K562 (cell line): ENCODE measurements at regions not wholly inside any gene's neighbourhood (a gene's known extent, or its start where the extent isn't known, plus 50 kb on each side); places are given as distances from the start of the nearest gene placed in this dataset.
A peak's percentile ranks its signal among the peaks of the same experiment; 100 is the strongest.

Experiments used
- ATF1 ChIP-seq, 2 experiments: fragments of 450-650 bp in 1 of 2; IDR thresholded peaks; 2 replicates each; pipeline ENCODE4 v1.6.1; 2016; ENCODE audit warnings: missing compliant biosample characterization in 1 of 2, missing genetic modification characterization in 1 of 2
- DACH1 ChIP-seq: fragments of 450-650 bp; IDR thresholded peaks from 2 replicates; pipeline ENCODE4 v1.6.1; 2018; ENCODE audit not compliant: partially characterized antibody
- ESRRB ChIP-seq: fragments of 250-450 bp; sonication (Bioruptor Pico); IDR thresholded peaks from 2 replicates; pipeline ENCODE4 v1.5.0; 2020; ENCODE audit warnings: mild to moderate bottlenecking, moderate library complexity, borderline replicate concordance
- JUNB ChIP-seq: fragments of 450-650 bp; formaldehyde crosslinking; conservative IDR thresholded peaks from 2 replicates; pipeline ENCODE4 v1.4.0; 2020; ENCODE audit warnings: mild to moderate bottlenecking
- KLF16 ChIP-seq: IDR thresholded peaks from 2 replicates; pipeline ENCODE4 v1.6.1; 2016; ENCODE audit warnings: antibody characterized with exemption
- NFIX ChIP-seq: fragments of 250-450 bp; sonication (Bioruptor Pico); IDR thresholded peaks from 2 replicates; pipeline ENCODE4 v1.4.0; 2020; ENCODE audit warnings: low read depth, mild to moderate bottlenecking, moderate library complexity
- SAP30 ChIP-seq: fragments of 200-600 bp; sonication (generic); IDR thresholded peaks from 2 replicates; pipeline ENCODE4 v1.6.1; 2012; ENCODE audit warnings: borderline replicate concordance, low read depth, mild to moderate bottlenecking, moderate library complexity, low read length, control low read depth, inconsistent platforms; ENCODE audit not compliant: insufficient read depth, poor library complexity, severe bottlenecking
- SMAD2 ChIP-seq: fragments of 150-350 bp; IDR thresholded peaks from 2 replicates; pipeline ENCODE4 v1.6.1; 2014; ENCODE audit warnings: low read depth, mild to moderate bottlenecking, low read length
- ZNF354B ChIP-seq: fragments of 250-450 bp; sonication (Bioruptor Pico); IDR thresholded peaks from 2 replicates; pipeline ENCODE4 v1.4.0; 2020
- TF ChIP-seq, protein P1 (sequence below), 2 experiments: fragments of 450-650 bp in 1 of 2; IDR thresholded peaks; 2 replicates each; pipeline ENCODE4 v1.6.1; 2011 to 2017; ENCODE audit warnings: low read depth in 2 of 2, antibody characterized with exemption in 1 of 2, borderline replicate concordance in 1 of 2, low read length in 1 of 2, mild to moderate bottlenecking in 1 of 2, mixed read lengths in 1 of 2; ENCODE audit not compliant: control insufficient read depth in 1 of 2
- TF ChIP-seq, protein P2 (sequence below): fragments of 450-650 bp; IDR thresholded peaks from 2 replicates; pipeline ENCODE4 v1.7.0; 2016; ENCODE audit warnings: borderline replicate concordance
- TF ChIP-seq, protein P3 (sequence below): fragments of 250-450 bp; sonication (Bioruptor Pico); IDR thresholded peaks from 2 replicates; pipeline ENCODE4 v1.9.0; 2021; ENCODE audit warnings: mild to moderate bottlenecking, inconsistent platforms
- TF ChIP-seq, protein P4 (sequence below), 3 experiments: fragments of 200-800 bp in 1 of 3; fragments of 250-450 bp in 1 of 3; fragments of 450-650 bp in 1 of 3; sonication (Bioruptor Pico) in 1 of 3; sonication (Bioruptor generic) in 1 of 3; formaldehyde crosslinking in 1 of 3; IDR thresholded peaks; 2 replicates each; pipeline versions ENCODE4 v1.6.1 to v1.8.0; 2016 to 2022; ENCODE audit warnings: mild to moderate bottlenecking in 2 of 3, missing genetic modification characterization in 2 of 3, missing compliant biosample characterization in 1 of 3, moderate library complexity in 1 of 3
- TF ChIP-seq, protein P5 (sequence below): IDR thresholded peaks from 2 replicates; pipeline ENCODE4 v1.6.1; 2014; ENCODE audit warnings: antibody characterized with exemption

DNA sequence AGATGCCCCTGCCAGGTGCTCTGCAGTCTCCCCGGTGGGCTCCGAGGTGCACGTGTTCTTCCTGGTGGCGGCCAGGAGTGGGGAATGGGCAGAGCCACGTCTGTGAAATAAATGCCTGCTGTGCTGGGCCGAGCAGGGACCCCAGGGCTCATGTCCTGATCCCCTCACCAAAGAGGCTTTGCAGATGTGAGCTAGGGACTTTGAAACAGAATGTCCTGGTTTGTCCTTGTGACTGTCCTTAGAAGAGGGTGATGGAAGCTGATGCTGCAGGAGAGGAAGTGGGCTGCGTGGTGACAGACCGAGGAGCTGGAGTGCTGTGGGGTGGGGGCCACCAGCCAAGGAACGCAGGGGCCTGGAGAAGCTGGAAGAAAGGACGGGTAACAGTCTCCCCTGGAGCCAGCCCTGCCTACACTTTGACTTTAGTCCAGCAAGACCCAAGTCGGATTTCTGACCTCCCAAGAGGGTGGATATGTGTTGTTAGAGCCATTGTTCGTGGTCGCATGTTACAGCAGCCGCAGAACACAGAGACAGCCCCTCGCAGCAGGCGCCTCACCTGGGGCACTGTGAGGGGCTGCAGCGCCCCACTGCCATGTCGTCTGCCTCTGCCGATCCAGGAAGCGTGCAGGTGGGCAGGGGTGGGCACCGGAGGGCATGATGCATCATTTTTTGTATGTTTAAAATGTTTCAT lies 217.9 kb upstream of the CIBAR2 start (continued):
- TF ChIP-seq, protein P1, sequence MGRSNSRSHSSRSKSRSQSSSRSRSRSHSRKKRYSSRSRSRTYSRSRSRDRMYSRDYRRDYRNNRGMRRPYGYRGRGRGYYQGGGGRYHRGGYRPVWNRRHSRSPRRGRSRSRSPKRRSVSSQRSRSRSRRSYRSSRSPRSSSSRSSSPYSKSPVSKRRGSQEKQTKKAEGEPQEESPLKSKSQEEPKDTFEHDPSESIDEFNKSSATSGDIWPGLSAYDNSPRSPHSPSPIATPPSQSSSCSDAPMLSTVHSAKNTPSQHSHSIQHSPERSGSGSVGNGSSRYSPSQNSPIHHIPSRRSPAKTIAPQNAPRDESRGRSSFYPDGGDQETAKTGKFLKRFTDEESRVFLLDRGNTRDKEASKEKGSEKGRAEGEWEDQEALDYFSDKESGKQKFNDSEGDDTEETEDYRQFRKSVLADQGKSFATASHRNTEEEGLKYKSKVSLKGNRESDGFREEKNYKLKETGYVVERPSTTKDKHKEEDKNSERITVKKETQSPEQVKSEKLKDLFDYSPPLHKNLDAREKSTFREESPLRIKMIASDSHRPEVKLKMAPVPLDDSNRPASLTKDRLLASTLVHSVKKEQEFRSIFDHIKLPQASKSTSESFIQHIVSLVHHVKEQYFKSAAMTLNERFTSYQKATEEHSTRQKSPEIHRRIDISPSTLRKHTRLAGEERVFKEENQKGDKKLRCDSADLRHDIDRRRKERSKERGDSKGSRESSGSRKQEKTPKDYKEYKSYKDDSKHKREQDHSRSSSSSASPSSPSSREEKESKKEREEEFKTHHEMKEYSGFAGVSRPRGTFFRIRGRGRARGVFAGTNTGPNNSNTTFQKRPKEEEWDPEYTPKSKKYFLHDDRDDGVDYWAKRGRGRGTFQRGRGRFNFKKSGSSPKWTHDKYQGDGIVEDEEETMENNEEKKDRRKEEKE (IDR thresholded peaks at IDR 0.05; ENCODE audit: borderline replicate concordance in 1 of 2, control insufficient read depth in 1 of 2, low read depth in 2 of 2, low read length in 1 of 2) = no peak
- TF ChIP-seq NFIX (no peak), ESRRB (CRISPR knock-in tag) (no peak), ZNF354B (CRISPR knock-in tag) (no peak), DACH1 (no peak), SAP30 (no peak), JUNB (no peak), SMAD2 (no peak), ATF1 (CRISPR knock-in tag; IDR thresholded peaks at IDR 0.05) (no peak), ATF1 (tag; IDR thresholded peaks at IDR 0.05) (peak; percentile 29; the same call in 1 of the 2 replicates), KLF16 (no peak)
- TF ChIP-seq, protein P2, sequence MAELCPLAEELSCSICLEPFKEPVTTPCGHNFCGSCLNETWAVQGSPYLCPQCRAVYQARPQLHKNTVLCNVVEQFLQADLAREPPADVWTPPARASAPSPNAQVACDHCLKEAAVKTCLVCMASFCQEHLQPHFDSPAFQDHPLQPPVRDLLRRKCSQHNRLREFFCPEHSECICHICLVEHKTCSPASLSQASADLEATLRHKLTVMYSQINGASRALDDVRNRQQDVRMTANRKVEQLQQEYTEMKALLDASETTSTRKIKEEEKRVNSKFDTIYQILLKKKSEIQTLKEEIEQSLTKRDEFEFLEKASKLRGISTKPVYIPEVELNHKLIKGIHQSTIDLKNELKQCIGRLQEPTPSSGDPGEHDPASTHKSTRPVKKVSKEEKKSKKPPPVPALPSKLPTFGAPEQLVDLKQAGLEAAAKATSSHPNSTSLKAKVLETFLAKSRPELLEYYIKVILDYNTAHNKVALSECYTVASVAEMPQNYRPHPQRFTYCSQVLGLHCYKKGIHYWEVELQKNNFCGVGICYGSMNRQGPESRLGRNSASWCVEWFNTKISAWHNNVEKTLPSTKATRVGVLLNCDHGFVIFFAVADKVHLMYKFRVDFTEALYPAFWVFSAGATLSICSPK = no peak
- TF ChIP-seq, protein P3, sequence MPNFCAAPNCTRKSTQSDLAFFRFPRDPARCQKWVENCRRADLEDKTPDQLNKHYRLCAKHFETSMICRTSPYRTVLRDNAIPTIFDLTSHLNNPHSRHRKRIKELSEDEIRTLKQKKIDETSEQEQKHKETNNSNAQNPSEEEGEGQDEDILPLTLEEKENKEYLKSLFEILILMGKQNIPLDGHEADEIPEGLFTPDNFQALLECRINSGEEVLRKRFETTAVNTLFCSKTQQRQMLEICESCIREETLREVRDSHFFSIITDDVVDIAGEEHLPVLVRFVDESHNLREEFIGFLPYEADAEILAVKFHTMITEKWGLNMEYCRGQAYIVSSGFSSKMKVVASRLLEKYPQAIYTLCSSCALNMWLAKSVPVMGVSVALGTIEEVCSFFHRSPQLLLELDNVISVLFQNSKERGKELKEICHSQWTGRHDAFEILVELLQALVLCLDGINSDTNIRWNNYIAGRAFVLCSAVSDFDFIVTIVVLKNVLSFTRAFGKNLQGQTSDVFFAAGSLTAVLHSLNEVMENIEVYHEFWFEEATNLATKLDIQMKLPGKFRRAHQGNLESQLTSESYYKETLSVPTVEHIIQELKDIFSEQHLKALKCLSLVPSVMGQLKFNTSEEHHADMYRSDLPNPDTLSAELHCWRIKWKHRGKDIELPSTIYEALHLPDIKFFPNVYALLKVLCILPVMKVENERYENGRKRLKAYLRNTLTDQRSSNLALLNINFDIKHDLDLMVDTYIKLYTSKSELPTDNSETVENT (CRISPR knock-in tag) = 0 out of 2 replicates have a peak, but pooled peaks have one; percentile 36
- TF ChIP-seq, protein P4, sequence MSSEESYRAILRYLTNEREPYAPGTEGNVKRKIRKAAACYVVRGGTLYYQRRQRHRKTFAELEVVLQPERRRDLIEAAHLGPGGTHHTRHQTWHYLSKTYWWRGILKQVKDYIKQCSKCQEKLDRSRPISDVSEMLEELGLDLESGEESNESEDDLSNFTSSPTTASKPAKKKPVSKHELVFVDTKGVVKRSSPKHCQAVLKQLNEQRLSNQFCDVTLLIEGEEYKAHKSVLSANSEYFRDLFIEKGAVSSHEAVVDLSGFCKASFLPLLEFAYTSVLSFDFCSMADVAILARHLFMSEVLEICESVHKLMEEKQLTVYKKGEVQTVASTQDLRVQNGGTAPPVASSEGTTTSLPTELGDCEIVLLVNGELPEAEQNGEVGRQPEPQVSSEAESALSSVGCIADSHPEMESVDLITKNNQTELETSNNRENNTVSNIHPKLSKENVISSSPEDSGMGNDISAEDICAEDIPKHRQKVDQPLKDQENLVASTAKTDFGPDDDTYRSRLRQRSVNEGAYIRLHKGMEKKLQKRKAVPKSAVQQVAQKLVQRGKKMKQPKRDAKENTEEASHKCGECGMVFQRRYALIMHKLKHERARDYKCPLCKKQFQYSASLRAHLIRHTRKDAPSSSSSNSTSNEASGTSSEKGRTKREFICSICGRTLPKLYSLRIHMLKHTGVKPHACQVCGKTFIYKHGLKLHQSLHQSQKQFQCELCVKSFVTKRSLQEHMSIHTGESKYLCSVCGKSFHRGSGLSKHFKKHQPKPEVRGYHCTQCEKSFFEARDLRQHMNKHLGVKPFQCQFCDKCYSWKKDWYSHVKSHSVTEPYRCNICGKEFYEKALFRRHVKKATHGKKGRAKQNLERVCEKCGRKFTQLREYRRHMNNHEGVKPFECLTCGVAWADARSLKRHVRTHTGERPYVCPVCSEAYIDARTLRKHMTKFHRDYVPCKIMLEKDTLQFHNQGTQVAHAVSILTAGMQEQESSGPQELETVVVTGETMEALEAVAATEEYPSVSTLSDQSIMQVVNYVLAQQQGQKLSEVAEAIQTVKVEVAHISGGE (CRISPR knock-in tag; IDR thresholded peaks at IDR 0.05) = no peak
- TF ChIP-seq, protein P5, sequence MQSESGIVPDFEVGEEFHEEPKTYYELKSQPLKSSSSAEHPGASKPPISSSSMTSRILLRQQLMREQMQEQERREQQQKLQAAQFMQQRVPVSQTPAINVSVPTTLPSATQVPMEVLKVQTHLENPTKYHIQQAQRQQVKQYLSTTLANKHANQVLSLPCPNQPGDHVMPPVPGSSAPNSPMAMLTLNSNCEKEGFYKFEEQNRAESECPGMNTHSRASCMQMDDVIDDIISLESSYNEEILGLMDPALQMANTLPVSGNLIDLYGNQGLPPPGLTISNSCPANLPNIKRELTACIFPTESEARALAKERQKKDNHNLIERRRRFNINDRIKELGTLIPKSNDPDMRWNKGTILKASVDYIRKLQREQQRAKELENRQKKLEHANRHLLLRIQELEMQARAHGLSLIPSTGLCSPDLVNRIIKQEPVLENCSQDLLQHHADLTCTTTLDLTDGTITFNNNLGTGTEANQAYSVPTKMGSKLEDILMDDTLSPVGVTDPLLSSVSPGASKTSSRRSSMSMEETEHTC = no peak
